ENCODE measurements at regions not wholly inside any gene's neighbourhood (a gene's known extent, or its start where the extent isn't known, plus 50 kb on each side); places are given as distances from the start of the nearest gene placed in this dataset.

- in situ Hi-C loops (cut with MboI; ENCODE audit: low pct_unique_long_range_greater_than_20kb in 2 of 9, low sequenced_read_pairs in 9 of 9, unreplicated experiment in 9 of 9): no loop called here
- Histone ChIP-seq H3K4me1 (replicated peaks in 1 of 2) (peaks cover 2% of the 10 kb centered on the region in 2 donors), H3K4me3 (no peak overlapping the region), H3K27ac (no peak overlapping the region)
- no peak for ATAC-seq (replicated peaks in 6 of 8)
- 67 to 100% (median 80%) methylated on average over 1 to 3 of the region's 5 CpGs; no CpG with 5 or more reads in 3 of the 10 experiments for WGBS, 10 experiments
Observed at GRCh38 chr12:19639781-19640415, 200.6 kb downstream of the AEBP2 start.

GRCh38 chr12:19641235-19642080 is 202.2 kb downstream of the AEBP2 start:
- H3K27ac ChIP-seq: no peak overlapping the region
- 80 to 100% (median 94%) methylated on average over 1 to 5 of the region's 5 CpGs; no CpG with 5 or more reads in 2 of the 10 experiments for WGBS, 10 experiments
- peaks cover 2% of the 10 kb centered on the region in 2 donors for H3K4me1 ChIP-seq (replicated peaks in 1 of 2)
- no peak for ATAC-seq (replicated peaks in 6 of 8)
- in situ Hi-C loops (cut with MboI; ENCODE audit: low pct_unique_long_range_greater_than_20kb in 2 of 9, low sequenced_read_pairs in 9 of 9, unreplicated experiment in 9 of 9): no loop called here
- H3K4me3 ChIP-seq: no peak overlapping the region

- ATAC-seq (replicated peaks in 6 of 8): no peak
- H3K4me3 ChIP-seq: no peak overlapping the region
- in situ Hi-C loops (cut with MboI; ENCODE audit: low pct_unique_long_range_greater_than_20kb in 2 of 9, low sequenced_read_pairs in 9 of 9, unreplicated experiment in 9 of 9): no loop called here
- H3K4me1 ChIP-seq (replicated peaks in 1 of 2): peaks cover 0 to 2% of the 10 kb centered on the region in 2 donors
- H3K27ac ChIP-seq: no peak overlapping the region
- 81 to 100% (median 97%) methylated on average over 3 to 4 of the region's 4 CpGs; no CpG with 5 or more reads in 3 of the 10 experiments for WGBS, 10 experiments
Observed at GRCh38 chr12:19642345-19642744, 203.1 kb downstream of the AEBP2 start.

GRCh38 chr12:19643635-19644034 is 204.3 kb downstream of the AEBP2 start:
- 0 to 60% (median 17%) methylated on average over 1 to 5 of the region's 5 CpGs; no CpG with 5 or more reads in 1 of the 10 experiments for WGBS, 10 experiments
- Histone ChIP-seq H3K4me1 (replicated peaks in 1 of 2) (peaks cover 0 to 2% of the 10 kb centered on the region in 2 donors), H3K27ac (no peak overlapping the region), H3K4me3 (no peak overlapping the region)
- ATAC-seq (replicated peaks in 6 of 8): peak in 4 of 8 experiments; percentile 29 to 77 (median 62)
- in situ Hi-C loops (cut with MboI; ENCODE audit: low pct_unique_long_range_greater_than_20kb in 2 of 9, low sequenced_read_pairs in 9 of 9, unreplicated experiment in 9 of 9): no loop called here

- in situ Hi-C loops (cut with MboI; ENCODE audit: low pct_unique_long_range_greater_than_20kb in 2 of 9, low sequenced_read_pairs in 9 of 9, unreplicated experiment in 9 of 9): no loop called here
- 68 to 100% (median 92%) methylated on average over 1 to 3 of the region's 3 CpGs; no CpG with 5 or more reads in 4 of the 10 experiments for WGBS, 10 experiments
Observed at GRCh38 chr12:19644571-19644970, 205.3 kb downstream of the AEBP2 start.

GRCh38 chr12:19645823-19646222 is 206.5 kb downstream of the AEBP2 start:
- Histone ChIP-seq H3K4me3 (no peak overlapping the region), H3K27ac (no peak overlapping the region), H3K4me1 (replicated peaks in 1 of 2) (peaks cover 0 to 2% of the 10 kb centered on the region in 2 donors)
- in situ Hi-C loops (cut with MboI; ENCODE audit: low pct_unique_long_range_greater_than_20kb in 2 of 9, low sequenced_read_pairs in 9 of 9, unreplicated experiment in 9 of 9): no loop called here
- ATAC-seq (replicated peaks in 6 of 8): no peak

More at GRCh38 chr12:19644571-19644970, 205.3 kb downstream of the AEBP2 start:
- H3K4me1 ChIP-seq (replicated peaks in 1 of 2): peaks cover 0 to 2% of the 10 kb centered on the region in 2 donors
- ATAC-seq (replicated peaks in 6 of 8): no peak
- H3K27ac ChIP-seq: no peak overlapping the region
- no peak overlapping the region for H3K4me3 ChIP-seq

GRCh38 chr12:19646599-19646998 is 207.3 kb downstream of the AEBP2 start:
- H3K4me3 ChIP-seq: no peak overlapping the region
- H3K4me1 ChIP-seq (replicated peaks in 1 of 2): no peaks in the 10 kb centered on the region
- no peak overlapping the region for H3K27ac ChIP-seq
- in situ Hi-C loops (cut with MboI; ENCODE audit: low pct_unique_long_range_greater_than_20kb in 2 of 9, low sequenced_read_pairs in 9 of 9, unreplicated experiment in 9 of 9): no loop called here
- no peak for ATAC-seq (replicated peaks in 6 of 8)
- WGBS, 10 experiments: 83 to 100% (median 89%) methylated on average over 1 of the region's 1 CpG; no CpG with 5 or more reads in 3 of the 10 experiments

- WGBS, 10 experiments: 30 to 100% (median 79%) methylated on average over 3 to 8 of the region's 8 CpGs
- no peak overlapping the region for H3K27ac ChIP-seq
- H3K4me3 ChIP-seq: no peak overlapping the region
- in situ Hi-C loops (cut with MboI; ENCODE audit: low pct_unique_long_range_greater_than_20kb in 2 of 9, low sequenced_read_pairs in 9 of 9, unreplicated experiment in 9 of 9): no loop called here
- no peaks in the 10 kb centered on the region for H3K4me1 ChIP-seq (replicated peaks in 1 of 2)
- ATAC-seq (replicated peaks in 6 of 8): no peak
Observed at GRCh38 chr12:19647806-19648556, 208.7 kb downstream of the AEBP2 start.

- ATAC-seq (replicated peaks in 6 of 8): no peak
- in situ Hi-C loops (cut with MboI; ENCODE audit: low pct_unique_long_range_greater_than_20kb in 2 of 9, low sequenced_read_pairs in 9 of 9, unreplicated experiment in 9 of 9): no loop called here
- 42 to 100% (median 82%) methylated on average over 1 to 3 of the region's 3 CpGs; no CpG with 5 or more reads in 2 of the 10 experiments for WGBS, 10 experiments
- Histone ChIP-seq H3K4me1 (replicated peaks in 1 of 2) (no peaks in the 10 kb centered on the region), H3K4me3 (no peak overlapping the region), H3K27ac (no peak overlapping the region)
Observed at GRCh38 chr12:19648591-19648990, 209.3 kb downstream of the AEBP2 start.

GRCh38 chr12:19652386-19652785 is 213.1 kb downstream of the AEBP2 start:
- no peak overlapping the region for H3K4me3 ChIP-seq
- WGBS, 10 experiments: 14 to 70% (median 50%) methylated on average over 2 of the region's 2 CpGs; no CpG with 5 or more reads in 1 of the 10 experiments
- ATAC-seq (replicated peaks in 6 of 8): no peak
- H3K4me1 ChIP-seq (replicated peaks in 1 of 2): peaks cover 0 to 3% of the 10 kb centered on the region in 2 donors
- H3K27ac ChIP-seq: no peak overlapping the region
- in situ Hi-C loops (cut with MboI; ENCODE audit: low pct_unique_long_range_greater_than_20kb in 2 of 9, low sequenced_read_pairs in 9 of 9, unreplicated experiment in 9 of 9): no loop called here

- in situ Hi-C loops (cut with MboI; ENCODE audit: low pct_unique_long_range_greater_than_20kb in 2 of 9, low sequenced_read_pairs in 9 of 9, unreplicated experiment in 9 of 9): no loop called here
- H3K27ac ChIP-seq: no peak overlapping the region
- H3K4me3 ChIP-seq: no peak overlapping the region
- WGBS, 10 experiments: 15 to 100% (median 90%) methylated on average over 2 to 5 of the region's 5 CpGs
- no peak for ATAC-seq (replicated peaks in 6 of 8)
- H3K4me1 ChIP-seq (replicated peaks in 1 of 2): peaks cover 0 to 5% of the 10 kb centered on the region in 2 donors
Observed at GRCh38 chr12:19654650-19655376, 215.5 kb downstream of the AEBP2 start.

GRCh38 chr12:19657118-19657731 is 217.9 kb downstream of the AEBP2 start:
- no peak overlapping the region for H3K4me3 ChIP-seq
- in situ Hi-C loops (cut with MboI; ENCODE audit: low pct_unique_long_range_greater_than_20kb in 2 of 9, low sequenced_read_pairs in 9 of 9, unreplicated experiment in 9 of 9): no loop called here
- peak in 4 of 8 experiments; percentile 19 to 88 (median 82) for ATAC-seq (replicated peaks in 6 of 8)
- 41 to 97% (median 83%) methylated on average over 1 to 3 of the region's 3 CpGs; no CpG with 5 or more reads in 2 of the 10 experiments for WGBS, 10 experiments
- no peak overlapping the region for H3K27ac ChIP-seq
- H3K4me1 ChIP-seq (replicated peaks in 1 of 2): peaks cover 0 to 5% of the 10 kb centered on the region in 2 donors
